Suprapubic skin (tissue), 4 donors: ENCODE measurements at regions not wholly inside any gene's neighbourhood (a gene's known extent, or its start where the extent isn't known, plus 50 kb on each side); places are given as distances from the start of the nearest gene placed in this dataset.

Experiments used
- DNase-seq, 2 donors: peaks; one replicate each; pipeline ENCODE4 v3.0.0-alpha.2; 2019; ENCODE audit warnings: low spot score in 2 of 2
- H3K27ac ChIP-seq: fragments of 200-600 bp; sonication (generic); one replicate; pipeline ENCODE4 v1.5.1; 2019
- H3K27me3 ChIP-seq: fragments of 200-600 bp; sonication (generic); one replicate; pipeline ENCODE4 v1.5.1; 2019
- H3K36me3 ChIP-seq: fragments of 200-600 bp; sonication (generic); one replicate; pipeline ENCODE4 v1.5.1; 2019
- H3K4me1 ChIP-seq: fragments of 200-600 bp; sonication (generic); one replicate; pipeline ENCODE4 v1.5.1; 2019
- H3K4me3 ChIP-seq: fragments of 200-600 bp; sonication (generic); one replicate; pipeline ENCODE4 v1.5.1; 2019; ENCODE audit warnings: mild to moderate bottlenecking
- H3K9me3 ChIP-seq: fragments of 200-600 bp; sonication (generic); one replicate; pipeline ENCODE4 v1.5.1; 2019
- CTCF ChIP-seq, 2 donors: fragments of 200-600 bp in 1 of 2; fragments of 450-650 bp in 1 of 2; sonication (generic) in 1 of 2; IDR thresholded peaks; one replicate each; pipeline ENCODE4 v1.5.1; 2016 to 2019; ENCODE audit warnings: antibody characterized with exemption in 2 of 2, mild to moderate bottlenecking in 1 of 2, moderate library complexity in 1 of 2
- EP300 ChIP-seq: sonication (generic); formaldehyde crosslinking; IDR thresholded peaks from one replicate; pipeline ENCODE4 v1.6.1; 2017; ENCODE audit warnings: antibody characterized with exemption
- POLR2A ChIP-seq, 2 donors: fragments of 450-650 bp; IDR thresholded peaks; one replicate each; pipeline ENCODE4 v1.6.1; 2017; ENCODE audit warnings: antibody characterized with exemption in 2 of 2, mild to moderate bottlenecking in 2 of 2, moderate library complexity in 2 of 2
- POLR2AphosphoS5 ChIP-seq, 3 donors: sonication (generic); formaldehyde crosslinking; IDR thresholded peaks; one replicate each; pipeline ENCODE4 v1.6.1; 2017; ENCODE audit warnings: antibody characterized with exemption in 3 of 3
- WGBS: methylation state at CpG from one replicate; pipeline ENCODE4 v1.1.5; 2018; 5-methylcytosine and 5-hydroxymethylcytosine counted together

GRCh38 chr2:455015-455705 lies 167.3 kb upstream of the ALKAL2 start:
- Histone ChIP-seq H3K36me3 (no peaks in the 10 kb centered on the region), H3K4me1 (peaks cover 4% of the 10 kb centered on the region), H3K27ac (no peak overlapping the region), H3K27me3 (no peaks in the 10 kb centered on the region), H3K4me3 (no peak overlapping the region), H3K9me3 (no peaks in the 10 kb centered on the region)
- DNase-seq, result no peak
- 79% methylated on average over 17 of the region's 17 CpGs for WGBS
- TF ChIP-seq POLR2A (IDR thresholded peaks at IDR 0.05) (no peak), POLR2AphosphoS5 (IDR thresholded peaks at IDR 0.05) (no peak), EP300 (no peak), CTCF (IDR thresholded peaks at IDR 0.05) (no peak)

- H3K36me3 ChIP-seq, result no peaks in the 10 kb centered on the region
- H3K9me3 ChIP-seq, result no peaks in the 10 kb centered on the region
- DNase-seq, result no peak
- H3K27me3 ChIP-seq, result no peaks in the 10 kb centered on the region
- no peak overlapping the region for H3K27ac ChIP-seq
- H3K4me3 ChIP-seq, result no peak overlapping the region
- WGBS, result 76% methylated on average over 11 of the region's 11 CpGs
- TF ChIP-seq EP300 (no peak), POLR2AphosphoS5 (IDR thresholded peaks at IDR 0.05) (no peak), CTCF (IDR thresholded peaks at IDR 0.05) (no peak), POLR2A (IDR thresholded peaks at IDR 0.05) (no peak)
- H3K4me1 ChIP-seq, result no peaks in the 10 kb centered on the region
These were observed 165.2 kb upstream of the ALKAL2 start for GRCh38 chr2:453132-453531.

GRCh38 chr2:451495-451894 lies 163.6 kb upstream of the ALKAL2 start:
- TF ChIP-seq CTCF (IDR thresholded peaks at IDR 0.05) (no peak), EP300 (no peak), POLR2A (IDR thresholded peaks at IDR 0.05) (no peak), POLR2AphosphoS5 (IDR thresholded peaks at IDR 0.05) (no peak)
- no peaks in the 10 kb centered on the region for H3K27me3 ChIP-seq
- H3K27ac ChIP-seq, result no peak overlapping the region
- no peaks in the 10 kb centered on the region for H3K4me1 ChIP-seq
- WGBS, result 94% methylated on average over 16 of the region's 16 CpGs
- no peak overlapping the region for H3K4me3 ChIP-seq
- no peaks in the 10 kb centered on the region for H3K36me3 ChIP-seq
- no peak for DNase-seq
- no peaks in the 10 kb centered on the region for H3K9me3 ChIP-seq

- Histone ChIP-seq H3K4me3 (no peak overlapping the region), H3K4me1 (no peaks in the 10 kb centered on the region), H3K27me3 (no peaks in the 10 kb centered on the region), H3K9me3 (no peaks in the 10 kb centered on the region), H3K36me3 (no peaks in the 10 kb centered on the region), H3K27ac (no peak overlapping the region)
- TF ChIP-seq EP300, result no peak
- TF ChIP-seq POLR2AphosphoS5 (IDR thresholded peaks at IDR 0.05), result no peak
- TF ChIP-seq CTCF (IDR thresholded peaks at IDR 0.05), result no peak
- TF ChIP-seq POLR2A (IDR thresholded peaks at IDR 0.05), result no peak
- no peak for DNase-seq
- WGBS, result 58% methylated on average over 6 of the region's 6 CpGs
These were observed 161.6 kb upstream of the ALKAL2 start for GRCh38 chr2:449246-450067.

GRCh38 chr2:447902-448665 lies 160.2 kb upstream of the ALKAL2 start:
- no peak overlapping the region for H3K27ac ChIP-seq
- no peaks in the 10 kb centered on the region for H3K27me3 ChIP-seq
- TF ChIP-seq CTCF (IDR thresholded peaks at IDR 0.05) (no peak), POLR2A (IDR thresholded peaks at IDR 0.05) (no peak), POLR2AphosphoS5 (IDR thresholded peaks at IDR 0.05) (no peak), EP300 (no peak)
- DNase-seq, result no peak
- H3K4me1 ChIP-seq, result no peaks in the 10 kb centered on the region
- H3K36me3 ChIP-seq, result no peaks in the 10 kb centered on the region
- WGBS, result 66% methylated on average over 14 of the region's 14 CpGs
- H3K9me3 ChIP-seq, result no peaks in the 10 kb centered on the region
- no peak overlapping the region for H3K4me3 ChIP-seq
